ENCODE measurements at regions not wholly inside any gene's neighbourhood (a gene's known extent, or its start where the extent isn't known, plus 50 kb on each side); places are given as distances from the start of the nearest gene placed in this dataset.

GRCh38 chr12:43015090-43015737, 425.7 kb upstream of the PRICKLE1 start:
- TF ChIP-seq CTCF (IDR thresholded peaks at IDR 0.05; ENCODE audit: extremely low read depth in 1 of 2, insufficient read depth in 1 of 2, low read depth in 1 of 2, low read length in 2 of 2) (no peak), POLR2A (IDR thresholded peaks at IDR 0.05; ENCODE audit: low read depth, low read length) (no peak), JUN (IDR thresholded peaks at IDR 0.05; ENCODE audit: borderline replicate concordance, insufficient read depth, insufficient read length, low read depth) (no peak), EZH2 (IDR thresholded peaks at IDR 0.05; ENCODE audit: borderline replicate concordance, low read depth, low read length, severe bottlenecking) (no peak), POLR2AphosphoS5 (IDR thresholded peaks at IDR 0.05; ENCODE audit: insufficient read depth, low read depth, low read length) (no peak), GATA2 (IDR thresholded peaks at IDR 0.05; ENCODE audit: insufficient read depth, insufficient read length, low read depth, low read length) (no peak)

Data from endothelial cell of umbilical vein (primary cell).